ENCODE measurements at regions not wholly inside any gene's neighbourhood (a gene's known extent, or its start where the extent isn't known, plus 50 kb on each side); places are given as distances from the start of the nearest gene placed in this dataset.

- TF ChIP-seq HCFC1 (IDR thresholded peaks at IDR 0.05; ENCODE audit: low read length) (no peak), STAT1 (conservative IDR thresholded peaks at IDR 0.05) (no peak), ATF7 (IDR thresholded peaks at IDR 0.05; ENCODE audit: low read depth) (no peak), ZBTB4 (CRISPR knock-in tag; IDR thresholded peaks at IDR 0.05) (no peak), SPI1 (IDR thresholded peaks at IDR 0.05; ENCODE audit: borderline replicate concordance, insufficient read depth, low read depth, low read length) (no peak), CHD4 (IDR thresholded peaks at IDR 0.05) (no peak), ETV6 (conservative IDR thresholded peaks at IDR 0.05 in 1 of 2, IDR thresholded peaks at IDR 0.05 in 1 of 2; ENCODE audit: borderline replicate concordance in 1 of 2, low read depth in 1 of 2) (no peak), POLR2AphosphoS2 (IDR thresholded peaks at IDR 0.05; ENCODE audit: low read depth, low read length) (no peak), IKZF1 (conservative IDR thresholded peaks at IDR 0.05) (no peak)
- in situ Hi-C loops (cut with MboI) (no loop called here), intact Hi-C loops (cut with micrococcal nuclease; ENCODE audit: unreplicated experiment) (no loop called here)
- no peak overlapping the region for H3K4me2 ChIP-seq (ENCODE audit: control insufficient read depth, insufficient read depth)
- ChIA-PET RAD21 (ENCODE audit: unreplicated experiment) (no interaction called here), CTCF (interaction anchor here (0.5 kb wide), 1 partner anchor 1513 kb away, joined by 3 read pairs; no protein-coding TSS in a partner anchor), SMC1A (ENCODE audit: uncharacterized antibody, unreplicated experiment) (no interaction called here), POLR2A (no interaction called here)
- H3K36me3 ChIP-seq (ENCODE audit: control insufficient read depth in 2 of 2, insufficient read depth in 2 of 2, low read length in 1 of 2), result no peaks in the 10 kb centered on the region
- no peak overlapping the region for H3K27ac ChIP-seq (ENCODE audit: control insufficient read depth, insufficient read depth)
- no peaks in the 10 kb centered on the region for H3K4me1 ChIP-seq (ENCODE audit: control insufficient read depth, insufficient read depth, low read length)
- 64% methylated on average over 3 of the region's 3 CpGs for WGBS (ENCODE audit: insufficient coverage, insufficient replicate concordance, low lambda C conversion rate, missing lambda C conversion rate)
- no peak overlapping the region for H3K9ac ChIP-seq (ENCODE audit: control insufficient read depth, insufficient read depth, low read length)
- H3K27me3 ChIP-seq (replicated peaks in 1 of 2; ENCODE audit: control insufficient read depth in 2 of 2, insufficient read depth in 2 of 2, low read length in 1 of 2), result no peaks in the 10 kb centered on the region
- DNase-seq (ENCODE audit: low read depth, low spot score), result no peak
- no peaks in the 10 kb centered on the region for H4K20me1 ChIP-seq (ENCODE audit: control insufficient read depth, insufficient read depth)
- ATAC-seq, result no peak
- no TSS peak for BruUV-seq (replicated peaks)
- H3K79me2 ChIP-seq (ENCODE audit: control insufficient read depth, insufficient read depth, low read length), result no peaks in the 10 kb centered on the region
- no peak overlapping the region for H2AFZ ChIP-seq (ENCODE audit: control insufficient read depth, low read depth, low read length)
- FAIRE-seq, result no peak
- H3K4me3 ChIP-seq, result no peak overlapping the region
- H3K9me3 ChIP-seq (replicated peaks; ENCODE audit: control insufficient read depth, insufficient read depth, low read length), result no peaks in the 10 kb centered on the region
Measured at GRCh38 chr5:52725808-52726207, 61.9 kb upstream of the ITGA1 start.
